Keratinocyte (primary cell): ENCODE measurements at regions not wholly inside any gene's neighbourhood (a gene's known extent, or its start where the extent isn't known, plus 50 kb on each side); places are given as distances from the start of the nearest gene placed in this dataset.

Experiments used
- DNase-seq: peaks from one replicate; pipeline ENCODE4 v3.0.0-alpha.2; 2011; ENCODE audit warnings: low read depth, missing footprints, low spot score
- FAIRE-seq: peaks from 2 replicates; lab custom pipeline; 2011; peaks lifted over from hg19 to GRCh38; lab: Jason Lieb, UNC
- H2AFZ ChIP-seq: 2 replicates; pipeline ENCODE4 v1.6.0; 2012; ENCODE audit warnings: low read length, control low read depth, inconsistent platforms; ENCODE audit not compliant: control insufficient read depth
- H3K27ac ChIP-seq: 2 replicates; pipeline ENCODE4 v1.5.1; 2011; ENCODE audit warnings: low read length; ENCODE audit not compliant: control insufficient read depth, insufficient read depth
- H3K27me3 ChIP-seq: 3 replicates; pipeline ENCODE4 v1.6.0; 2011; ENCODE audit warnings: low read length; ENCODE audit not compliant: control insufficient read depth, insufficient read depth; ENCODE audit errors: extremely low read depth
- H3K36me3 ChIP-seq, 2 experiments: 2 replicates in 1 of 2; 3 replicates in 1 of 2; pipeline ENCODE4 v1.5.1; 2011; ENCODE audit warnings: low read length in 2 of 2, mild to moderate bottlenecking in 1 of 2; ENCODE audit not compliant: control insufficient read depth in 2 of 2, insufficient read depth in 2 of 2; ENCODE audit errors: extremely low read depth in 1 of 2
- H3K4me1 ChIP-seq: 3 replicates; pipeline ENCODE4 v1.5.1; 2011; ENCODE audit warnings: low read length; ENCODE audit not compliant: control insufficient read depth, insufficient read depth; ENCODE audit errors: extremely low read depth
- H3K4me2 ChIP-seq: 3 replicates; pipeline ENCODE4 v1.6.0; 2011; ENCODE audit warnings: low read depth, low read length; ENCODE audit not compliant: control insufficient read depth, insufficient read depth; ENCODE audit errors: extremely low read depth
- H3K4me3 ChIP-seq, 3 experiments: fragments of 200-600 bp in 1 of 3; sonication (generic) in 1 of 3; 2 replicates in 2 of 3; 3 replicates in 1 of 3; pipeline ENCODE4 v1.5.1; 2011 to 2016; ENCODE audit warnings: low read length in 3 of 3, mild to moderate bottlenecking in 3 of 3, control low read depth in 2 of 3, inconsistent platforms in 1 of 3, low read depth in 1 of 3, mixed read lengths in 1 of 3, mixed run types in 1 of 3, moderate library complexity in 1 of 3; ENCODE audit not compliant: control insufficient read depth in 2 of 3, insufficient read depth in 2 of 3; ENCODE audit errors: extremely low read depth in 1 of 3
- H3K79me2 ChIP-seq: 2 replicates; pipeline ENCODE4 v1.6.0; 2012; ENCODE audit warnings: low read length; ENCODE audit not compliant: control insufficient read depth, insufficient read depth
- H3K9ac ChIP-seq: 3 replicates; pipeline ENCODE4 v1.6.0; 2011; ENCODE audit warnings: low read length; ENCODE audit not compliant: control insufficient read depth, insufficient read depth; ENCODE audit errors: extremely low read depth
- H3K9me1 ChIP-seq: 3 replicates; pipeline ENCODE4 v1.6.0; 2011; ENCODE audit warnings: low read length; ENCODE audit not compliant: control insufficient read depth, insufficient read depth; ENCODE audit errors: extremely low read depth
- H3K9me3 ChIP-seq: 2 replicates; pipeline ENCODE4 v1.5.1; 2012; ENCODE audit warnings: low read depth, low read length; ENCODE audit not compliant: control insufficient read depth
- H4K20me1 ChIP-seq: 3 replicates; pipeline ENCODE4 v1.6.0; 2011; ENCODE audit warnings: low read length; ENCODE audit not compliant: control insufficient read depth, insufficient read depth; ENCODE audit errors: extremely low read depth
- EZH2 ChIP-seq: IDR thresholded peaks from one replicate; pipeline ENCODE4 v1.6.1; 2012; ENCODE audit warnings: inconsistent platforms, mild to moderate bottlenecking, low read length, moderate library complexity
- dilution Hi-C: fragments of 300-500 bp; cut with MboI; formaldehyde crosslinking; loops from one replicate; pipeline ENCODE4 v1.7.0; 2020; ENCODE audit warnings: low sequenced_read_pairs; ENCODE audit not compliant: extremely low pct_ligation_motif_present
- TF ChIP-seq, protein P1 (sequence below), 3 experiments: IDR thresholded peaks in 1 of 3; conservative IDR thresholded peaks in 1 of 3; optimal IDR thresholded peaks in 1 of 3; 2 replicates in 2 of 3; 3 replicates in 1 of 3; pipeline versions ENCODE3 to v1.5.1; 2011; ENCODE audit warnings: low read length in 3 of 3, mild to moderate bottlenecking in 3 of 3, moderate library complexity in 2 of 3, control low read depth in 1 of 3, inconsistent platforms in 1 of 3; ENCODE audit not compliant: insufficient read depth in 2 of 3; ENCODE audit errors: extremely low read depth in 1 of 3

DNA sequence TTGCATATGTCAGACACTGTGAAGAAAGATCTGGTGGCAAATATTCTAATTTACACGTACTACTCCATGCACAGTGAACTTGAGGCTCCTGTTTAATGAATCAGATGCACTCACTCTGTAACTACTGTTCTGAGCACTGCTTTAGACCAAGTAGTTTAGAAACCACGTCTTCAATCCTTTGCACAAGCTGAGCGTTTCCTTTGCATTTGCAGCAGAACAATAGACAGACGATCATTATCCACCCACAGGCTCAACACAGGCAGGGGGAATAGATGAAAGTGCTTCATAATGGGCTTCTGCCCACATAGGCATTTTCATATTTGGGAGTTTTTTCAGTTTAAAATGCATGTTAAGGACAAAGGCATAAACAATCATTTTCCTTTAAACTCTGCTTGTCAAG lies 423.3 kb upstream of the ADAMTS16 start:
- H3K4me1 ChIP-seq = no peaks in the 10 kb centered on the region
- H3K9me3 ChIP-seq = no peaks in the 10 kb centered on the region
- no peaks in the 10 kb centered on the region for H3K9me1 ChIP-seq
- H3K36me3 ChIP-seq = no peaks in the 10 kb centered on the region
- H3K27me3 ChIP-seq = no peaks in the 10 kb centered on the region
- TF ChIP-seq, protein P1, sequence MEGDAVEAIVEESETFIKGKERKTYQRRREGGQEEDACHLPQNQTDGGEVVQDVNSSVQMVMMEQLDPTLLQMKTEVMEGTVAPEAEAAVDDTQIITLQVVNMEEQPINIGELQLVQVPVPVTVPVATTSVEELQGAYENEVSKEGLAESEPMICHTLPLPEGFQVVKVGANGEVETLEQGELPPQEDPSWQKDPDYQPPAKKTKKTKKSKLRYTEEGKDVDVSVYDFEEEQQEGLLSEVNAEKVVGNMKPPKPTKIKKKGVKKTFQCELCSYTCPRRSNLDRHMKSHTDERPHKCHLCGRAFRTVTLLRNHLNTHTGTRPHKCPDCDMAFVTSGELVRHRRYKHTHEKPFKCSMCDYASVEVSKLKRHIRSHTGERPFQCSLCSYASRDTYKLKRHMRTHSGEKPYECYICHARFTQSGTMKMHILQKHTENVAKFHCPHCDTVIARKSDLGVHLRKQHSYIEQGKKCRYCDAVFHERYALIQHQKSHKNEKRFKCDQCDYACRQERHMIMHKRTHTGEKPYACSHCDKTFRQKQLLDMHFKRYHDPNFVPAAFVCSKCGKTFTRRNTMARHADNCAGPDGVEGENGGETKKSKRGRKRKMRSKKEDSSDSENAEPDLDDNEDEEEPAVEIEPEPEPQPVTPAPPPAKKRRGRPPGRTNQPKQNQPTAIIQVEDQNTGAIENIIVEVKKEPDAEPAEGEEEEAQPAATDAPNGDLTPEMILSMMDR (optimal IDR thresholded peaks at IDR 0.05 in 1 of 3, IDR thresholded peaks at IDR 0.05 in 1 of 3, conservative IDR thresholded peaks at IDR 0.05 in 1 of 3; ENCODE audit: extremely low read depth in 1 of 3, insufficient read depth in 2 of 3, low read length in 3 of 3) = no peak
- no peak for TF ChIP-seq EZH2
- H3K4me3 ChIP-seq = no peak overlapping the region
- no peak overlapping the region for H3K9ac ChIP-seq
- FAIRE-seq (no peak), DNase-seq (no peak)
- no peaks in the 10 kb centered on the region for H4K20me1 ChIP-seq
- no peak overlapping the region for H3K4me2 ChIP-seq
- H2AFZ ChIP-seq = no peak overlapping the region
- H3K79me2 ChIP-seq = no peaks in the 10 kb centered on the region
- H3K27ac ChIP-seq = no peak overlapping the region
- dilution Hi-C loops = no loop called here

DNA sequence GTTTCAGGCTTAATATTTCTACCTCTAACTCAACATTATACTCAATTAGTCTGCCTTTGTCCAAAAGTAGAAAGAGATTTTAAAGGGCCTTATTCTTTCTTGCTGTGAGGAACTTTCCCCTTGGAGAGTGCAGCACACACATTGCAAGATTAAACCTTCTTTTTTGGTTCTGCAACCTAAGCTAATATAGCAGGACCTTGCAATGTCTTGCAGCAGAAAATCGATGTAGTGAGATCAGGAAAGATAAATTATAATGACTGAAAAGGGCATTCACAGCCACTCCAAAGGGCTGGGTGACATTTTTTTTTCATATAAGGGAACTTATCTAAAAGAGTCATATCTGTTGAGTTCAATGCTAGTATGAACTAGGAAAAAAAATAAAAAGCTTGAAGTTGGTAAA lies 422.7 kb upstream of the ADAMTS16 start:
- no peak for FAIRE-seq
- TF ChIP-seq EZH2 = no peak
- TF ChIP-seq, protein P1 (optimal IDR thresholded peaks at IDR 0.05 in 1 of 3, IDR thresholded peaks at IDR 0.05 in 1 of 3, conservative IDR thresholded peaks at IDR 0.05 in 1 of 3; ENCODE audit: extremely low read depth in 1 of 3, insufficient read depth in 2 of 3, low read length in 3 of 3) = no peak
- dilution Hi-C loops = no loop called here

More for the DNA sequence above, 422.7 kb upstream of the ADAMTS16 start:
- no peaks in the 10 kb centered on the region for H3K9me3 ChIP-seq
- no peaks in the 10 kb centered on the region for H3K27me3 ChIP-seq
- H2AFZ ChIP-seq = no peak overlapping the region
- H4K20me1 ChIP-seq = no peaks in the 10 kb centered on the region
- no peaks in the 10 kb centered on the region for H3K79me2 ChIP-seq
- H3K4me2 ChIP-seq = no peak overlapping the region
- H3K36me3 ChIP-seq = no peaks in the 10 kb centered on the region
- H3K4me1 ChIP-seq = no peaks in the 10 kb centered on the region
- H3K27ac ChIP-seq = no peak overlapping the region
- H3K9ac ChIP-seq = no peak overlapping the region
- H3K9me1 ChIP-seq = no peaks in the 10 kb centered on the region
- H3K4me3 ChIP-seq = no peak overlapping the region
- DNase-seq = no peak
